SK-N-MC (cell line): ENCODE measurements at regions not wholly inside any gene's neighbourhood (a gene's known extent, or its start where the extent isn't known, plus 50 kb on each side); places are given as distances from the start of the nearest gene placed in this dataset.

ENCODE experiments used
- EZH2 ChIP-seq: fragments of 200-600 bp; sonication (generic); IDR thresholded peaks from one replicate; pipeline ENCODE4 v1.6.1; 2017; ENCODE audit warnings: antibody characterized with exemption
- POLR2AphosphoS5 ChIP-seq: IDR thresholded peaks from 2 replicates; pipeline ENCODE4 v1.6.1; 2012; ENCODE audit warnings: mild to moderate bottlenecking, low read depth, low read length, borderline replicate concordance

DNA sequence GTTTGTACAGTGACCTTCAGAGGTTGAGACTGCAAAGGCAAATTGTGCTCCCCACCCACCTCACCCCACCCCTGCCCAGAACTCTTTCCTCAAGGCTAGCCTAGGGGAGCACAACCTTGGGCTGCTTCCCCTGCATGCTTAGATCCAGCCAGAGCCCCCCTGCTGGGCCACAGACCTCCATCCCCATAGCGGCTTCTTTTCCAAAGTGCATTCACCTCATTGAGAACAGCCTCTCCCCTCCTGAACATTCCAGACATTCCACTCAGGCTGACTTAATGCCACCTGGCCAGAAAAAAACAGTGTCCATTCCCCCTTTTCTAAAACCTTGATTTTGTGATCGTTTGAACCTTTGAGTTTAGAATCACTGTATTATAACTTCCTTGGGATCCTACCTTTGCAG is 124.4 kb upstream of the TOPAZ1 start:
- TF ChIP-seq POLR2AphosphoS5 (no peak), EZH2 (no peak)
